ENCODE measurements at regions not wholly inside any gene's neighbourhood (a gene's known extent, or its start where the extent isn't known, plus 50 kb on each side); places are given as distances from the start of the nearest gene placed in this dataset.

DNA sequence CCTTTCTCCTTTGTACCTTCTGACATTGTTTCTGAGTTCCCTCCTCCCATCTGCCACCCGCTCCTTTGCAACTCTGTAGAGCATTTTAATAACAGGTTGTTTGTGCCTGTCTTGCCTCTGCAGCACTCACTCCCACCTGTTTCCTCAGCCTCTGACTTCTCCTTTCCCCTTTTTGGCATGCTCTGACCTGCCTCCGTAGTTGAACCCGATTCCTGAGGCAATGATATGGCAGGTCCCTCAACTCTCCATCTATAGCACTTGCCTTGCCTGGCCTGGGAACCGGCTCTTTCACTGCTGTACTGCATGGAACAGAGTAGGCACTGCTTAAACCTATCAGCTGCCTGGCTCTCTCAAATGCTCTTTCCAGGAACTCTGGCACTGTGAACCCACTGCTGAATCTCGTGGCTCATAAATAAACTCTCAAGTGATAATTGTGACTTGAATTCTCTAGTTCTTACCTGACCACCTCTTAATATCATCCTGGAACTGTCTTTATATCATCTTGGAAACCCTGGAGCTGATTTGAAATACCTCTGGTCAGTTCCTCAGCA is 50.3 kb downstream of the UTRN start:
- no peak overlapping the region for H3K27ac ChIP-seq (ENCODE audit: low read length)
- peaks cover 4% of the 10 kb centered on the region in 2 donors for H3K4me1 ChIP-seq (ENCODE audit: control insufficient read depth in 1 of 2, insufficient read depth in 2 of 2, low read length in 2 of 2)
- no peak overlapping the region for H3K4me3 ChIP-seq (ENCODE audit: low read depth in 1 of 2, low read length in 2 of 2)
- H3K36me3 ChIP-seq (ENCODE audit: control insufficient read depth in 1 of 2, insufficient read depth in 2 of 2, low read length in 2 of 2): no peaks in the 10 kb centered on the region
- H3K27me3 ChIP-seq (ENCODE audit: low read depth, low read length): no peaks in the 10 kb centered on the region
- no peaks in the 10 kb centered on the region for H3K9me3 ChIP-seq (ENCODE audit: control insufficient read depth in 1 of 2, low read length in 2 of 2)

DNA sequence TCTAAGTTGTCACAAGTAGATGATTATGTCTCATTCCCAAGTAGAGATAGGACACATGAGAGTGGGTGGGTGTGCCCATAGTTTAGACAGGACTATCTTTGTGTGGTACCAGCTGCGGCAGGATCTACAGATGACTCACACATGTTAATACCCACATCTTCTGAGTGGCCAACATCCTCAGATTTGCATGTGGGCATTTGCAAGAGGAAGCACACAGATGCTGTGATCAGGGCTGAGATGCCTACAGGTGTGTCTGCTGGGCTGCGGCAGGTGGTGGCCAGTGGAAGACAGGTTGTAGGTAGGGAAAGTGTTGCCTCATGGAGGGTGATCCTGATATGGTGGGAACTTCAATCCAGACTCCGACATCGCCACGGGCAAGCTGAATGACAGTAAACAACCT is 50.8 kb downstream of the UTRN start:
- Histone ChIP-seq H3K36me3 (ENCODE audit: control insufficient read depth in 1 of 2, insufficient read depth in 2 of 2, low read length in 2 of 2) (no peaks in the 10 kb centered on the region), H3K4me3 (ENCODE audit: low read depth in 1 of 2, low read length in 2 of 2) (no peak overlapping the region), H3K9me3 (ENCODE audit: control insufficient read depth in 1 of 2, low read length in 2 of 2) (no peaks in the 10 kb centered on the region), H3K27me3 (ENCODE audit: low read depth, low read length) (no peaks in the 10 kb centered on the region), H3K4me1 (ENCODE audit: control insufficient read depth in 1 of 2, insufficient read depth in 2 of 2, low read length in 2 of 2) (peaks cover 4 to 8% of the 10 kb centered on the region in 2 donors), H3K27ac (ENCODE audit: low read length) (no peak overlapping the region)

DNA sequence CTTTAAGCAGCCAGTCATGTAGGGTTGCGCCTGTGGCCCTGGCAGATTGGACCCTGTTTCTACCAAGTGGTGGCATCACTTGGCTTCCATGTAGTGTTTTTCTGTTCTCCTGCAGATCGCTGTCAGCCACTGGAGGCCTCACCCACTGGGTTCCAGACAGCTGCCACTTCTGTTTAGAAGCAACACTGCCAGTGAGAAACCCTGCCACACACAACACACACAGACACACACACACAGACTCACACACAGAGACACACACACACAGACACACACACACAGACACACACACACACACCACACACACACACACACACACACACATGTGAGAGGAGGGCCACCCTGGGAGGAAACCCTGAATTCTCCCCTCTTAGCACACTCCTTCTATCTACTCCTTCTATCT is 51.8 kb downstream of the UTRN start:
- H3K9me3 ChIP-seq (ENCODE audit: control insufficient read depth in 1 of 2, low read length in 2 of 2): no peaks in the 10 kb centered on the region
- no peaks in the 10 kb centered on the region for H3K36me3 ChIP-seq (ENCODE audit: control insufficient read depth in 1 of 2, insufficient read depth in 2 of 2, low read length in 2 of 2)
- H3K4me3 ChIP-seq (ENCODE audit: low read depth in 1 of 2, low read length in 2 of 2): no peak overlapping the region
- H3K4me1 ChIP-seq (ENCODE audit: control insufficient read depth in 1 of 2, insufficient read depth in 2 of 2, low read length in 2 of 2): peaks cover 7 to 8% of the 10 kb centered on the region in 2 donors
- no peak overlapping the region for H3K27ac ChIP-seq (ENCODE audit: low read length)
- no peaks in the 10 kb centered on the region for H3K27me3 ChIP-seq (ENCODE audit: low read depth, low read length)

DNA sequence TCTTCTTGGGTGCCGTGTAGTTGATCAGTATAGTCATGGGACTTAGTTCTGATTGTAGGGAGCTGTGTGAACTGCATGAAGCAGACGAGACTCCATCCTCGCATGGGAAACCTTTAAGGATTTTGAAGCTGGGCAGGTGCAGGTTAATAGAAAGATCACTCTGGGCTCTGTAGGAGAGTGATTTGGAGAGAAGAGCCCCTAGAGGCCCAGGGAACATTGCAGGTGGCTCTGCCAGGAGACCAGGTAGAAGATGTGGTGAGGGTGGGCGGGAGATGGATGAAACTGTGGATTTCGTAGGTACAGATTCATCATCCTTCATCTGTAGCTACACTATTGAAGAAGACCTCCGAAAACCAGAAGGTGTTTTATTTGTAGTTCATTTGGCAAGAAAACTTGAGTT is 53.3 kb downstream of the UTRN start:
- peaks cover 8 to 11% of the 10 kb centered on the region in 2 donors for H3K4me1 ChIP-seq (ENCODE audit: control insufficient read depth in 1 of 2, insufficient read depth in 2 of 2, low read length in 2 of 2)

DNA sequence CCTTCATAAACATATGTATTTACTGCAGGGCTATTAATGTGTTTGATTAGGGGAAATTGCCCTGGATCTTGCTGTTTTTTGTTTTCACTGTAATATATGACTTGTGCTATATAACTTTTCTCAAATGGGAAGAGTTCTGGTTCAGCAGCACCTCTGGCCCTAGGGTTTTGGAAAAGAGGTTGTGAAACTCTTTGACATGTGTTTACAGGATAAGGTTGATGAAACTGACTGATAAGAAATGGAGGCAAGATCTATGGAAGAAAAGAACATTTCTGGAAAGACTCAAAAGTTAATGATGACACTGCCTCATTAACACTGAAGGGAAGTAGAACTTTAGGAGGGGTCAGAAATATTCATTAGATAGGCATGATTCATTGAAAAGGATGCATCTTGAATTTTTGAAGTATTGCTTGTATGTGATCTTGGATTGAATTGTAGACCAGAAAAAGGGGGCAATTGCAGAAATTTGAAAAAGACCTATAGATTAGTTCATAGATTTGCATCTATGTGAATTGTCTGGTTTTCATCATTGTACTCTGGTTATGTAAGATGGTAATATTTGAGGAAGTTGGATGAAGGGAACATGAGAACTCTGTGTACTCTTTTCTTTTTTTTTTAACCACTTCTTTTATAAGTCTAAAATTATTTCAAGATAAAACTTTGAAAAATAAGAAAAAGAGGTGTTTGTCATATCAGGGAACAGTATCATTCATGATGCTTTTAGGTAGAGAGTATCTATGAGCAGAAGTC is 54.0 kb downstream of the UTRN start:
- Histone ChIP-seq H3K27ac (ENCODE audit: low read length) (no peak overlapping the region), H3K4me1 (ENCODE audit: control insufficient read depth in 1 of 2, insufficient read depth in 2 of 2, low read length in 2 of 2) (peaks cover 8 to 11% of the 10 kb centered on the region in 2 donors), H3K36me3 (ENCODE audit: control insufficient read depth in 1 of 2, insufficient read depth in 2 of 2, low read length in 2 of 2) (no peaks in the 10 kb centered on the region), H3K27me3 (ENCODE audit: low read depth, low read length) (no peaks in the 10 kb centered on the region), H3K9me3 (ENCODE audit: control insufficient read depth in 1 of 2, low read length in 2 of 2) (no peaks in the 10 kb centered on the region), H3K4me3 (ENCODE audit: low read depth in 1 of 2, low read length in 2 of 2) (no peak overlapping the region)

More for the DNA sequence above, 53.3 kb downstream of the UTRN start:
- H3K27me3 ChIP-seq (ENCODE audit: low read depth, low read length): no peaks in the 10 kb centered on the region
- no peaks in the 10 kb centered on the region for H3K36me3 ChIP-seq (ENCODE audit: control insufficient read depth in 1 of 2, insufficient read depth in 2 of 2, low read length in 2 of 2)
- no peak overlapping the region for H3K27ac ChIP-seq (ENCODE audit: low read length)
- no peak overlapping the region for H3K4me3 ChIP-seq (ENCODE audit: low read depth in 1 of 2, low read length in 2 of 2)
- H3K9me3 ChIP-seq (ENCODE audit: control insufficient read depth in 1 of 2, low read length in 2 of 2): no peaks in the 10 kb centered on the region

DNA sequence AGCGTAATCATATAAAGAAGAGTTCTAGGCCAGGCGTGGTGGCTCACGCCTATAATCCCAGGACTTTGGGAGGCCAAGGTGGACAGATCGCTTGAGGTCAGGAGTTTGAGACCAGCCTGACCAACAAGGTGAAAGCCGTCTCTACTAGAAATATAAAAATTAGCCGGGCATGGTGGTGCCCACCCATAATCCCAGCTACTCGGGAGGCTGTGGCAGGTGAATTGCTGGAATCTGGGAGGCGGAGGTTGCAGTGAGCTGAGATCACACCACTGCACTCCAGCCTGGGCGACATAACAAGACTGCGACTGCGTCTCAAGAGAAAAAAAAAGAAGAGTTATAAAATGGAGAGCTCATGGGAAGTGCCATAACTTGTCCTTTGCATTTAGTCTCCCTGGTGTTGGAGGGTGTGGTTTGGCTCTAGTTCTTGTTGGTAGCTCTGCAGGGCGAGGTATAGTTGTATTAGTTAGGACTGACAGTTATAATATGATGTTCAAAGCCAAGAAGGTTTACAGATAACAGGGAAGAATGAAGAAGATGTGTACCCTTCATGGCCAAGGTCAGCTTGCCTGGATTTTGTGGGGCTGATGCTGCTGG is 54.8 kb downstream of the UTRN start:
- H3K27ac ChIP-seq (ENCODE audit: low read length): no peak overlapping the region
- H3K4me1 ChIP-seq (ENCODE audit: control insufficient read depth in 1 of 2, insufficient read depth in 2 of 2, low read length in 2 of 2): peaks cover 8 to 11% of the 10 kb centered on the region in 2 donors
- no peak overlapping the region for H3K4me3 ChIP-seq (ENCODE audit: low read depth in 1 of 2, low read length in 2 of 2)
- H3K9me3 ChIP-seq (ENCODE audit: control insufficient read depth in 1 of 2, low read length in 2 of 2): no peaks in the 10 kb centered on the region
- H3K27me3 ChIP-seq (ENCODE audit: low read depth, low read length): no peaks in the 10 kb centered on the region
- H3K36me3 ChIP-seq (ENCODE audit: control insufficient read depth in 1 of 2, insufficient read depth in 2 of 2, low read length in 2 of 2): no peaks in the 10 kb centered on the region

DNA sequence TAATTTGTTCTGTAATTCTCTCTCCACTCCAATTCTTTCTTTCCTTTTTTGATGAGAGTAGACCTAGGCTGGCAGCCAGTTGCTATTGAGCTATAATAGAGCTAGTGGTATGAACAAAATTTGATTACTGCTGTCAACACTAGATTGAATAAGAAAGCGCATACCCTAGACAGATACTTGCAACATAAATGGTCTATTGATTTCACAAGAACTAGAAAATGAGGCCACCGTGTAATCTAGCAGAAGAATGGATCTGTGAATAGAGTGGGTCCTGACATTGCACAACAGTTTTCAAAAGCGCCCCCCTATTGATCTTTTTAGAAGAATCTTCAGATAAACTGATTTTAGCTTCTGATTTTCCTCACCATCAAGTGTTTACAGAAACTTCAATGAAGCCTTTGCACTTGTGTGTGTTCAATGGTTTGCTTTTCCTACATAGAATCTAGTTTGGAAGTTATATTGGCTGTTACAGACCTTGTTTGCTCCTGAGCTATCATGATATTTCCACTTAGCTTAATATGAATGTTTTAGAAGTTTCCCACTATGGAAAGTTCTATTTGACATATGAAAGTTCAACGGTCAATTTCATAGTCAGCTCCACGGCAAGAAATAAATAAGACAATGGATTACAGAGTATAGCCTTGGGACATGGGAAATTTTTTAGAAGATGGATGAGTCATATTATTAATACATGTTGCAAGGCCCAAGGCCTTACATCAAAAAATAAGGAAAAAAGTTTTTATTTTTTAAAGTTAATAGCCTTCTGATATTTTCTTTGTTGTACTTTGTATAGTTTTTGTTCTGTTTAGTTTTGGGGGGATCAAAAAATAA is 55.6 kb downstream of the UTRN start:
- H3K4me1 ChIP-seq (ENCODE audit: control insufficient read depth in 1 of 2, insufficient read depth in 2 of 2, low read length in 2 of 2): peaks cover 8 to 11% of the 10 kb centered on the region in 2 donors
- H3K9me3 ChIP-seq (ENCODE audit: control insufficient read depth in 1 of 2, low read length in 2 of 2): no peaks in the 10 kb centered on the region
- H3K36me3 ChIP-seq (ENCODE audit: control insufficient read depth in 1 of 2, insufficient read depth in 2 of 2, low read length in 2 of 2): no peaks in the 10 kb centered on the region
- H3K4me3 ChIP-seq (ENCODE audit: low read depth in 1 of 2, low read length in 2 of 2): no peak overlapping the region
- H3K27ac ChIP-seq (ENCODE audit: low read length): no peak overlapping the region
- no peaks in the 10 kb centered on the region for H3K27me3 ChIP-seq (ENCODE audit: low read depth, low read length)

DNA sequence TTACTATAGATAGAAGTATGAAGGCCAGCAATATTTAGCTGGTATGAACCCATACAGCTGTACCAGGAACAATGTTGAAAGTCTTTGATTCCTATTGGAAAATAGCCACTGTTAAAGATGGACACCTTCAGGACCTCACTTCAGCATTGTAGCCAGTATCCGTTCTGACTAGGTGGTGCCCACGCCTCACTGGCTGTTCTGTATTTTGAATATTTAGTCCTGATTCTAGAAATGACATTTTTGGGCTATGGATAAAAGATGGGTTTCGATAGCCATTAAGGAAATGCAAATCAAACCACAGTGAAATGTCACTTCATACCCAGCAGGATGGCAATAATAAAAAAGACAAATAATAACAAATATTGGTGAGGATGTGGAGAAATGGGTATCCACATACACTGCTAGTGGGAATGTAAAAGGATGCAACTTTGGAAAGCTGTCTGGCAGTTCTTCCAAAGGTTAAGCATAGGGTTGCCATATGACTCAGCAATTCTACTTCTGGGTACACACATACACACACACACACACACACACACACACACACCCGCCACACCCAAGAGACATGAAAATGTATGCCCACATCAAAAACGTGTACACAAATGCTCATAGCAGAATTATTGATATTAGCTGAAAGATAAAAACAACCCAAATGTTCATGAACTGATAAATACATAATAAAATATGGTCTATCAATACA is 56.8 kb downstream of the UTRN start:
- H3K36me3 ChIP-seq (ENCODE audit: control insufficient read depth in 1 of 2, insufficient read depth in 2 of 2, low read length in 2 of 2): no peaks in the 10 kb centered on the region
- H3K4me3 ChIP-seq (ENCODE audit: low read depth in 1 of 2, low read length in 2 of 2): no peak overlapping the region
- no peaks in the 10 kb centered on the region for H3K9me3 ChIP-seq (ENCODE audit: control insufficient read depth in 1 of 2, low read length in 2 of 2)
- no peak overlapping the region for H3K27ac ChIP-seq (ENCODE audit: low read length)
- H3K4me1 ChIP-seq (ENCODE audit: control insufficient read depth in 1 of 2, insufficient read depth in 2 of 2, low read length in 2 of 2): peaks cover 8 to 14% of the 10 kb centered on the region in 2 donors
- no peaks in the 10 kb centered on the region for H3K27me3 ChIP-seq (ENCODE audit: low read depth, low read length)

DNA sequence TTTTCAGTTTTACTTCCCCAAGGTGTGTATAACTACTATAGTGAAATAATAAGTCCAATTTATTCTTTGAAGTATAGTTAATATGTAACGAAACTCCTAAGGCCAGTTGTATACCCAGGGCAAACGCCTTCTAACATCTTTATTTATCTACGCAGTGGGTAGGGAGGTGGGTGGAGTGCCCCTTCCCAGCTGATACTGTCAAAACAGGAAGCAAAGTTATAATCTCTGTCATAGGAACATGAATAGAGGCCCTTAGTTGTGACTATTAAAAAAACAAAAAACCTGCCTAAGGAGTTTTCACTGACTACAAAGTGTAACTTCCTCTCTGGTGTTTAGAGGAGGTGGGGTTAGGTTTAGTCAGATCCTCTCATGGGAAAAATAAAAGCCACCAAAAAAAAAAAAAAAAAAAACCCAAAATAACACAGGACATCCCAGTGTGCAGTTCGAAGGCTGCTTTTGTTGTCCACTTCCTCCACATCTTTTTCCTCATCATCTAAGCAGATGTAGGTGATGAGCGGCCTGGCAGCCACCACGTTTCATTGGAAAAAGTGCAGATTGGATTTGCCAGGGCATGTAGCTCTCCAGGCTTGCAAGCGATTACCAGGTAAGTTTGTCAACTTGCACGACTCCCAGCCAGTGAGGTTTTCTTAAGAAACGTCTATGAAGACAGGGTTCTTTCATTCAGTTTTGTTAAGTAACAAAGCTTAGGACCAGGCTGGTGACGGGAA is 58.7 kb downstream of the UTRN start:
- Histone ChIP-seq H3K27ac (ENCODE audit: low read length) (peak overlapping the region; percentile 27), H3K4me1 (ENCODE audit: control insufficient read depth in 1 of 2, insufficient read depth in 2 of 2, low read length in 2 of 2) (peaks cover 13 to 17% of the 10 kb centered on the region in 2 donors), H3K36me3 (ENCODE audit: control insufficient read depth in 1 of 2, insufficient read depth in 2 of 2, low read length in 2 of 2) (no peaks in the 10 kb centered on the region), H3K4me3 (ENCODE audit: low read depth in 1 of 2, low read length in 2 of 2) (peak overlapping the region in 1 of 2 donors; percentile 8), H3K9me3 (ENCODE audit: control insufficient read depth in 1 of 2, low read length in 2 of 2) (no peaks in the 10 kb centered on the region), H3K27me3 (ENCODE audit: low read depth, low read length) (no peaks in the 10 kb centered on the region)

DNA sequence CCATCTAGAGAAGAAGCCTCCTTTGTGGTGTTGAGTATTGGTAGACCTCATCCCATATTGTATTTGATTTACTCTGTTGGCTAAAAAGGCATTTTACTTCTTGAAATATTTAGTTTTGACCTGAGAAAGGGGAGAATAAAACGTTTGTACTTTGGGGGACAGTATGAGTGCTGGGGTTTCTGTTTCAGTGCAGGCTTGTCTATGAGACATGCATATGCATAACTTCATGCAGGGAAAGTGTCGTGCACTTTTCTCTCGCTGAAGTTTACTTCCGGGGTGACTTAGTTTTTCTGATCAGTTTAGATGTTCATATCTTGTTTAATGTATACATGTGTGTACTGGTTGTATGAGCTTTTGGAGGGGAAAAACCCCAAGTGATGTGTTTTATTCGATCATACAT is 59.5 kb downstream of the UTRN start:
- Histone ChIP-seq H3K4me1 (ENCODE audit: control insufficient read depth in 1 of 2, insufficient read depth in 2 of 2, low read length in 2 of 2) (peaks cover 13 to 18% of the 10 kb centered on the region in 2 donors), H3K36me3 (ENCODE audit: control insufficient read depth in 1 of 2, insufficient read depth in 2 of 2, low read length in 2 of 2) (no peaks in the 10 kb centered on the region), H3K9me3 (ENCODE audit: control insufficient read depth in 1 of 2, low read length in 2 of 2) (no peaks in the 10 kb centered on the region), H3K4me3 (ENCODE audit: low read depth in 1 of 2, low read length in 2 of 2) (peak overlapping the region in 1 of 2 donors; percentile 8), H3K27ac (ENCODE audit: low read length) (peak overlapping the region; percentile 27), H3K27me3 (ENCODE audit: low read depth, low read length) (no peaks in the 10 kb centered on the region)

All from muscle layer of duodenum (tissue), 2 donors.